ENCODE measurements at regions not wholly inside any gene's neighbourhood (a gene's known extent, or its start where the extent isn't known, plus 50 kb on each side); places are given as distances from the start of the nearest gene placed in this dataset.

DNA sequence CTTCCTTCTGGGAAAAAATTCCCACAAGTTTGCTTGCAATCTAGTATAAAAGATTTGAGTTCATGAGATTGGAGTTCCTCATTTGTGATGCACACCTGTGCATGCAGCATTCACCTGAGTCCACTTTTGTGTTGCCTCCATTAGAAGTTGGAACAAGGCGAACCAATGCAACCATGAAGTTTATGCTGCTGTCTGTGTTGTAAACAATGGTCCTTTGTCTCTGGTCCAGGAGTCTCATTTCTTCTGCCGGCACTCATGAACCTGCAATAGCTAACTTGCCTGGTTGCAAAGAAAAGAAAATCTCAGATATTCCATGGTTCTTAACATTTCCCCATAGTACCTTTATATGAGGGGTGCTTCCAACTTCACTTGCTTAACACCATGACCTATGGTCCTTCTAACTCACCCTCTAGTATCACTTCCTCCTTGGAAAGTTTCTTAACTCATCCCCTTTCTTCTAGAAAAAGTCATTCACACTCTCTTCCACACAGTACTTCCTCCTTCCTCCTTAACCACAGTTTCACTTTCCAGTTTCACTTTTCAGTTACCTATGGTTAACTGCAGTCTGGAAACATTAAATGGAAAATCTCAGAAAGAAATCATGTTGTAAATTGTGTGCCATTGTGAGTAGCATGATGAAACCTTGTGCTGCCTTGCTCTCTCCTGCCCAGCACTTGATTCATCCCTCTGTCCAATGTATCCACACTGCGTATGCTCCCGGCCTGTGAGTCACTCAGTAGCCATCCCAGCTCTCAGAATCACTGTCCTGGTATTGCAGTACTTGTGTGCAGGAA, 128.8 kb upstream of the TRIB2 start:
- no peaks in the 10 kb centered on the region for H3K4me1 ChIP-seq

GRCh38 chr2:12588986-12589385, 127.8 kb upstream of the TRIB2 start:
- 94% methylated on average over 5 of the region's 5 CpGs for WGBS
- no peaks in the 10 kb centered on the region for H3K36me3 ChIP-seq

More for the DNA sequence above, 128.8 kb upstream of the TRIB2 start:
- Histone ChIP-seq H3K27ac (no peak overlapping the region), H3K4me3 (no peak overlapping the region), H3K27me3 (no peaks in the 10 kb centered on the region), H3K36me3 (no peaks in the 10 kb centered on the region), H3K9me3 (no peaks in the 10 kb centered on the region)
- WGBS = 72% methylated on average over 4 of the region's 4 CpGs
- no peak for DNase-seq (ENCODE audit: low spot score in 2 of 2)
- no peak for TF ChIP-seq EP300 (IDR thresholded peaks at IDR 0.05)
- no peak for TF ChIP-seq POLR2AphosphoS5 (IDR thresholded peaks at IDR 0.05)
- TF ChIP-seq, protein P1, sequence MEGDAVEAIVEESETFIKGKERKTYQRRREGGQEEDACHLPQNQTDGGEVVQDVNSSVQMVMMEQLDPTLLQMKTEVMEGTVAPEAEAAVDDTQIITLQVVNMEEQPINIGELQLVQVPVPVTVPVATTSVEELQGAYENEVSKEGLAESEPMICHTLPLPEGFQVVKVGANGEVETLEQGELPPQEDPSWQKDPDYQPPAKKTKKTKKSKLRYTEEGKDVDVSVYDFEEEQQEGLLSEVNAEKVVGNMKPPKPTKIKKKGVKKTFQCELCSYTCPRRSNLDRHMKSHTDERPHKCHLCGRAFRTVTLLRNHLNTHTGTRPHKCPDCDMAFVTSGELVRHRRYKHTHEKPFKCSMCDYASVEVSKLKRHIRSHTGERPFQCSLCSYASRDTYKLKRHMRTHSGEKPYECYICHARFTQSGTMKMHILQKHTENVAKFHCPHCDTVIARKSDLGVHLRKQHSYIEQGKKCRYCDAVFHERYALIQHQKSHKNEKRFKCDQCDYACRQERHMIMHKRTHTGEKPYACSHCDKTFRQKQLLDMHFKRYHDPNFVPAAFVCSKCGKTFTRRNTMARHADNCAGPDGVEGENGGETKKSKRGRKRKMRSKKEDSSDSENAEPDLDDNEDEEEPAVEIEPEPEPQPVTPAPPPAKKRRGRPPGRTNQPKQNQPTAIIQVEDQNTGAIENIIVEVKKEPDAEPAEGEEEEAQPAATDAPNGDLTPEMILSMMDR (IDR thresholded peaks at IDR 0.05) = no peak
- TF ChIP-seq POLR2A (IDR thresholded peaks at IDR 0.05) = no peak

DNA sequence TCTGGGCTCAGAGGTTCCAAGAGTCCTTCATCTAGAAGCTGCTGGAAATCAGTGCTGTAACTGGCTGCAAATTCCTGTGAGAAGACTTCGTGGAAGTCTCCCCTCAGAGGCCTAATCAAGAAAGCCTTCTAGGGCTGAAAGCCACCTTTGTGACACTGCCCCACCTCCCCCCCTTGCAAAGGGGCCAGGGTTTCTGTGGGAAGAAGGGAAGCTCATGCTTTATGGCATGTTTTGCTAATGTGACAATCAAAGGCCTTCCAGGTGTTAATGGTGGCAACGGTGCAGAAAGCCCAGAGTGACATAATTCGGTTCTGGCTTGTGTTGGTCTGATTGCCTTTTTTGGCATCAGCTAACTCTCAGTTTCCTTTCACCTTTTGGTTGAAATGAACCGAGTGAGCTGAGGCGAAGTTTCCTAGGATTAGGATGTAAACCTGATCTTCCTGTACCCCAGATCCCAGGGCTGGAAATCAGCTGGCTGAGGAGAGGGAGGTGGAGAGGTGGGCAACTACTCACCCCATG, 126.9 kb upstream of the TRIB2 start:
- Histone ChIP-seq H3K27ac (no peak overlapping the region), H3K4me1 (no peaks in the 10 kb centered on the region), H3K9me3 (no peaks in the 10 kb centered on the region), H3K36me3 (no peaks in the 10 kb centered on the region), H3K27me3 (no peaks in the 10 kb centered on the region), H3K4me3 (no peak overlapping the region)
- TF ChIP-seq POLR2A (IDR thresholded peaks at IDR 0.05) (no peak), EP300 (IDR thresholded peaks at IDR 0.05) (no peak), POLR2AphosphoS5 (IDR thresholded peaks at IDR 0.05) (no peak)
- TF ChIP-seq, protein P1 (IDR thresholded peaks at IDR 0.05) = no peak
- 76% methylated on average over 5 of the region's 5 CpGs for WGBS
- DNase-seq (ENCODE audit: low spot score in 2 of 2) = no peak

More at GRCh38 chr2:12588986-12589385, 127.8 kb upstream of the TRIB2 start:
- no peaks in the 10 kb centered on the region for H3K4me1 ChIP-seq
- H3K4me3 ChIP-seq = no peak overlapping the region
- H3K27me3 ChIP-seq = no peaks in the 10 kb centered on the region
- H3K9me3 ChIP-seq = no peaks in the 10 kb centered on the region
- no peak overlapping the region for H3K27ac ChIP-seq
- TF ChIP-seq POLR2AphosphoS5 (IDR thresholded peaks at IDR 0.05) (no peak), POLR2A (IDR thresholded peaks at IDR 0.05) (no peak)
- TF ChIP-seq, protein P1 (IDR thresholded peaks at IDR 0.05) = no peak
- no peak for DNase-seq (ENCODE audit: low spot score in 2 of 2)

DNA sequence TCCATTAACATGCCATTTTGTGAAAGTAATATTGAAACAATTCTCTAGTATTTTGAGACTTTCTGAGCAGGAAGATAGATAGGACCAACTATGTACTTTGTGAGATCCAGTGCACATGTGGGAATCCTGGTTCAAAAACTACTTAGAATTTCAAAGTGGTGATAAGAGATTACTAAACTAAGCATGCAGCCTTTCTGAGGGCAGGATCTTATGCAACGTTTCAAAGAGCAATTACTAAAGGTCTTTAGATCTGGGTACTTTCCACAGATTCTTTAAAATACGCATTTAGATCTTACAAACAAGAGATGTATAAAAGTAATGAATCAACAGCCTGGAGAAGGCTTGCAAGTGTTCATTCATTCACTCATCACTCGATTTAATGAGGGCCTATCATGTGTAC, 124.4 kb upstream of the TRIB2 start:
- Histone ChIP-seq H3K27me3 (no peaks in the 10 kb centered on the region), H3K4me1 (no peaks in the 10 kb centered on the region), H3K27ac (no peak overlapping the region), H3K4me3 (no peak overlapping the region), H3K36me3 (no peaks in the 10 kb centered on the region), H3K9me3 (no peaks in the 10 kb centered on the region)
- 84% methylated on average over 3 of the region's 3 CpGs for WGBS
- TF ChIP-seq POLR2A (IDR thresholded peaks at IDR 0.05) (no peak), EP300 (IDR thresholded peaks at IDR 0.05) (no peak), POLR2AphosphoS5 (IDR thresholded peaks at IDR 0.05) (no peak)
- TF ChIP-seq, protein P1 (IDR thresholded peaks at IDR 0.05) = no peak
- DNase-seq (ENCODE audit: low spot score in 2 of 2) = no peak

DNA sequence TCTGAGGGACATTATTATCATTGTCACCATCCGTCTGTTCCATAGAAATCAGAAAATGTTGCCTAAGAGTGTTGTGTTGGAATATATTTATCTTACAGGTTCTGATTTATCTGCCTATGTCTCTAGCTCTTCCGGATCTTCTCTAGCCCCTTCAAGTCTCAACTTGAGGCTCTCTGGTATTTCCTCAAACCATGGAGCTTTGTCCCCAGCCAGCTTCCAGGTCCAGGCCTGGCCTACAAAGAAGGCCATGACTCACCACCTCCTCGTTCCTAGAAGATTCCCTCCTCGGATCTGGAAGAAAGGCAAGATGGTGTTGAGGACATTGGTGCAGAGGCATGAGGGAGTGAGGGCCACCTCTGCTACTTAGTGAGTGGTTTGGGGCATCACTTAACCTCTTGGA, 122.1 kb upstream of the TRIB2 start:
- 85% methylated on average over 4 of the region's 4 CpGs for WGBS
- Histone ChIP-seq H3K4me1 (no peaks in the 10 kb centered on the region), H3K4me3 (no peak overlapping the region)

More for the DNA sequence above, 122.1 kb upstream of the TRIB2 start:
- no peak overlapping the region for H3K27ac ChIP-seq
- no peaks in the 10 kb centered on the region for H3K27me3 ChIP-seq
- no peaks in the 10 kb centered on the region for H3K36me3 ChIP-seq
- TF ChIP-seq POLR2A (IDR thresholded peaks at IDR 0.05) (no peak), EP300 (IDR thresholded peaks at IDR 0.05) (no peak), POLR2AphosphoS5 (IDR thresholded peaks at IDR 0.05) (no peak)
- TF ChIP-seq, protein P1 (IDR thresholded peaks at IDR 0.05) = no peak
- DNase-seq (ENCODE audit: low spot score in 2 of 2) = no peak
- H3K9me3 ChIP-seq = no peaks in the 10 kb centered on the region

All from suprapubic skin (tissue), 4 donors.